Right forelimb (tissue), 1 donor: ENCODE measurements at regions not wholly inside any gene's neighbourhood (a gene's known extent, or its start where the extent isn't known, plus 50 kb on each side); places are given as distances from the start of the nearest gene placed in this dataset.

Experiments
- DNase-seq: peaks from one replicate; pipeline ENCODE4 v3.0.0-alpha.2; 2018

DNA sequence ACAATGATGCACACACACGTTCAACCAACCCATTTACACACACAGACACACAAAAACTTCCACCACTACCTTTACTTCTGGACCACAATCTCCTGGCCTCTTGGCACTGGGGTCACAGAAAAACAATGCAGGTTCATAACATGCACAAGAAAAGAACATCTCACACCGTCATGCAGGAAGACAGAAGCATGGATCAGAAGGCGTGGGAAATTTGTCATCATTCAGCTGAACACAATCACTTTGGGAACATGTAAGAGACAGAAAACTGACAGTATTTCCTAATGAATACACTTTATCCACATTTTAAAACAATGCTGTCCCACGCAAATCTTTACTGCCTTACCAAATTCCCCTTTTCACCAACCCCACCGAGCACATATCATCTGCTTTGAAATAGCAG is 501.9 kb upstream of the KLHL29 start:
- DNase-seq, result no peak

DNA sequence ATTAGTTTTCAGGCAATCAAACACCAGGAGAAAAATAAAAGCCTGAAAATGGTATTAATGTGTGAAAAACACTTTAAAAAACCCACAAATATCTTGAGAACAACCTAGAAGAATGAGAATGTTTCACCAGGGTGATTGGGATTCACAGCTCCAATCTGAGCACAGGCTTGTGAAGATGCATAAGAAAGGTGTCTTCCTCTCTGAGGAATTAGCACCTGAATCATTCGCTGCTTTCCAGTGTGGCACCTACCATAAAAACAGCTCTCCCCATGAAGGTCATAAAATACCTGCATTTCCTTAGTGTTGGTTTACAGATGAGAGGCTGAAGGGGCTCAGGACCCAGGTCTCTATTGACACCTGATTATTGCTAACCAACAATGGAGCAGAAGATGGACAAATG is 499.7 kb upstream of the KLHL29 start:
- no peak for DNase-seq

DNA sequence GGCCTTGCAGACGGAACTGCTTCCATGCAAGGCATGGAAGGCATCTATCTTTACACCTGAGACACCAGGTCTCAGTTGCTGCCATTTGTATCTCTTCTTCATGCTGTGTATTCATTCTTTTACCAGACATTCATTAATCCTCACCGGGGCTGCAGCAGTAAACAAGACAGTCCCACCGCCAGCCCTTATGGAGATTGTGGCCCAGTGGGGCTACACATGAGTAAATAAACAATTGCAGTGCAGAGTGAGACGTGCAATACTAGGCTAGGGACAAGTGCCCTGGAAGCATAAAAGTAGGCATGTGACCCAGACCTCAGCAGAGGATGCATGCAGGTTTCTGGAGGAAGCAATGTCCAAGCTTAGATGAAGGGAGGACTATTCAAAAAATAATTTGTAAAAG is 497.6 kb upstream of the KLHL29 start:
- no peak for DNase-seq

DNA sequence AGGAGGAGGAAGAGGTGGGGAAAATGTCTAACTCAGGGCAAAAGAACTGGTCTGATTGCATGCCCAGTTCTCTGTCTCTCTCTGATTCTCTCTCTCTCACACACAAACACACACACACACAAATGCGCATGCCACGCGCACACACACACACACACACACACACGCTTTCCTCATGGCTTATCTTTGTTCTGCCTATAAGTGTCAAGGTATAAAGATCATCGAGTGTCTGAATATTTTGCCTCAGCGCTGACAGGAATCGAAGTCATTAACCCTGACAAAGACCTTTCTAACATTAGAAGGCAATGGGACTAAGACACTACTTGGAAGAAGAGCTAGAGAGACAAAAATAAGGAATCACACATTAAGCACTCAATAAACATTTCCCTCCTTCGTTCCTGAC is 497.1 kb upstream of the KLHL29 start:
- DNase-seq, result no peak

DNA sequence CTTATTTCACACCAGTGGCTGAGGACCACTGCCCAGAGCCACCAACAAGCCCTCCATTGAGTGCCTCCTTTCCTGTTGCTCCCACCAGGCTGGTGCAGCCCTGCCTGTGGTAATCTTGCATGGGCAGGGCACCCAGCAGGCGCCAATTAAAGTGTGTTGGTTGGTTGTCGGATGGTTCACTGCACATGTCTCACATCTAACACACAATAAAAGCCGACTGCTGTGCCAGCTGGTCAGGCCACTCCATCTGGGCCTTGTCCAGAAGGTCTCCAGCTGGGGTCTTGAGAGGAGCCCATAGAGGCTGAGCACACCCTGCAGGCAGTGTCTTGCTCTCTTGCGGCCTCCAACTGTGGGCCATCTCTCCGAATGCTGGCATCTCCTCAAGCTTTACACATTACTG is 494.8 kb upstream of the KLHL29 start:
- DNase-seq, result no peak

DNA sequence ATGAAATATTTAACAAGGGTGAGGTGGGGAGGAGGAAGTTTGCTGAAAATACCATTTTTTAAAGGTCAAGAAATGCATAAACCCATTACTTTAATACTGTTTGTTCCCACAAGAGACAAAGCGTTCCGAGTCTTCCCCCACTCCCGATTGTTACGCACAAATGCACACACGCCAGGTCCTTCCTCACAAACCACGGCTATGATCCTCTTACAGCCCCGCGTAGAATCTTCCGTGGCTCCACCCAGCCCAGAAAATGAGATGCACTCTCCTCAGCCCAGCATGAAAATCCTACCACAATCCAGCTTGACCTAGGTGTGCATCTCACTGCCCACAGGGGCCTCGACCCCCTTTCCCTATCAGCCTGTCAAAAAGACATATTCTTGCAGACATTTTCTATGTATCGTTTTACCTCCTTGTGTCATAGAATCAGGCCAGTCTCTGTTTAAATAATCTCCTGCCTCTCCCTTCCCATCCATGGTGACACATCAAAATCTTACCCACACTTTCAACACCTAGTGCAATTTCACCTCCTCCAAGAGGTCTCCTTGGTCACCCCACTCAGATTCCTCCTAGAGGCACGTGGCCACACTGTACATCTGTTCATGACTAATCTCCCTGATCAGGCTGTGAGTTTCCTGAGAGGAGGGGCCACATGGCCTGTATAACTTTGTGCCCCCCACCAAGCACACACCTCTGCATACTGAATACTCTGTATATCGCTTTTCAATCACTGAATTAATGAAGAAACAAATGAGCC is 491.0 kb upstream of the KLHL29 start:
- DNase-seq, result no peak

DNA sequence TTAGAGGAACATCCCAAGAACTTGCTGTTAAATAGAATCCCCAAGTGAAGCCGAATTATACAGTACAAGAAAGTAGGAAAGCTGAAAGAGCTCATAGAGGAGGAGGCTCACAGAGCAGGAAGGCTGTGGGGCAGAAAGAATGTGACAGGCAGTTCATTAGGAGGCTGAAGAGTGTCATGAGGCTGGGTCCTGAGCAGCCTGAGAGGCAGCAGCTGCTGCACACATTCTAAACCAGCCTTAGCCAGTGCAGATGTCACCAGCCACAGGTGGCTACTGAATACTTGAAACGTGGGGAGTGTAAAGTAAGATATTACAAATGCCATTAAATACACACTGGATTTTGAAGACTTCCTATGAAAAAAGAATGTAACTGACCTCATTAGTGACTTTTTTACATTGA is 490.2 kb upstream of the KLHL29 start:
- no peak for DNase-seq

DNA sequence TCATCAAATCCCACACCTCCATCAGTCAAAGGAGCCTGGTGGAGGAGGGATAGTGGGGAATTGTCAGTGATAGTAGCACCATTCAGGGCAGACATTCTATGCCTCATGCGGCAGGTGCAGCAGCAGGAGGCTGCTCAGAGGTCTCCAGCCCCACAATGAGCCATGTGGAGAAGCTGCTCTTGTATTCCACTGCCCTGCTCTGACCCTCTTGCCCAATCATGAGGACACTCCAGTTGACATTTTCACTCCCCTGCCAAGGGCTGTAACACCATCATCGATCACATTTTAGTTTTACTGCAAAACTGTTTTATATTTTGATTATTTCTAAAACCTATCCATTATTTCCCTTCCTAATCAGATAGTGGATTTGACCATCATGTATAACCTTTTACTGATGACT is 487.6 kb upstream of the KLHL29 start:
- no peak for DNase-seq

DNA sequence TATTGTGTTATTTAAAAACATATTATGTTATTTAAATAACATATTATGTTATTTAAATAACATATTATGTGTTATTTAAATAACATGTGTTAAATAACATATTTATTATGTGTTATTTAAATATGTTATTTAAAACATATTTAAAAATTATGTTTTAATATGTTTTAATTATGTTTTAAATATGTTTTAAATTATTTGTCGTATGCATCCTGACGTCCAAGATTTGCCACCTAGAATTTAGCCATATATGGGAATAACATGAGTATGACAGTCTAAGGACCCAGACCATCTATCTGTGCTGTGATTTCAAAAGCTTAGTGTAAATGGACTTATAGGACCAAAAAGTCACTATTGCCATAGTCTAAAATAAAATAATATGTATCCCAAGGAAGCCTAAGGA is 484.3 kb upstream of the KLHL29 start:
- DNase-seq, result no peak

DNA sequence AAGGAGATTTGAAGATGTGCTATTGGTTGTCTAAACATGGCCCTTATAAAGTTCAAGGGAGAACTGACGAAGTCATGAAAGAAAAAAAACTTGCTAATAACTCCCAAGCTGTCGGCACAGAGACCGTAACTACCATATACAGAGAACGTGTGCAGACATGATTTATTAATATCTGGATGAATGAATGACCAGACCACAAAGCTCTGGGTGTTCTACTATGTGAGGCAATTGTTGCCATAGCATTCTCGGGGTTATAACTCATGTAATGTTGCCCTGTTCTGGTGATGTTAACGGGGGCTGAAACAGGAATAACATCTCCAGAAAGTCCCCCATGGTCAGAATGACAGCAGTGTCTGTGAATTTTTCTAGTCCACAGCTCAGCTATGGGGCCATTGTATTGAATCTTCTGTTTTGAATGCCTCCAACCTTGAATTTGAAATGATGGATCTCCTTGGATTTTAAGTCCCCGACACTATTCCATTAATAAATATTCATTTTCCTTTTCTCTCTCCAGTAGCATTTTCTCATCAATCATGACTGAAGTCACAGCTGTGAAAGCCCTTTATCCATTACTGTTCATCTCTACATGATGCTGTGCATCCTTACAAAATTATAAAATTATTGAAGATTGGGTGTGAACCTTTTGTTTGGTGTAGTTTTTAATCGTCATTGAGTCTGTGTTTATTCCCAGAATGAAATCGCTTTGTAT is 483.4 kb upstream of the KLHL29 start:
- no peak for DNase-seq

DNA sequence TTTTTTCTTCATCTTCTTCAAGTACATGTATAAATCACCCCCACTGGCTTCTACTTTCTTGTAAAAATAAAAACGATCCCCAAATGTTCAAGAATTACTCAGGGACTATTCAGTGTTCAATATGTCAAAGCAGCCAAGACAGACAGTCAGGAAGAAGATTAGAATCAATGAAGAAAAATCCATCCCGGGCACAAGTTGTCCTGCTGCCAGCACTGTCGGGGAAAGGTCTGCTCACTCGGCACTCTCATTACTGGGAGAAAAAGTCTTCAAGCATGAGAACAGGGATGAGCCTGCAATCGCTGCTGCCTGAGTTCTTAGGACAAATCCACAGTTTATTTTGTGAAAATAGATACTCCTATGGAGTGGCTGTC is 482.8 kb upstream of the KLHL29 start:
- no peak for DNase-seq

DNA sequence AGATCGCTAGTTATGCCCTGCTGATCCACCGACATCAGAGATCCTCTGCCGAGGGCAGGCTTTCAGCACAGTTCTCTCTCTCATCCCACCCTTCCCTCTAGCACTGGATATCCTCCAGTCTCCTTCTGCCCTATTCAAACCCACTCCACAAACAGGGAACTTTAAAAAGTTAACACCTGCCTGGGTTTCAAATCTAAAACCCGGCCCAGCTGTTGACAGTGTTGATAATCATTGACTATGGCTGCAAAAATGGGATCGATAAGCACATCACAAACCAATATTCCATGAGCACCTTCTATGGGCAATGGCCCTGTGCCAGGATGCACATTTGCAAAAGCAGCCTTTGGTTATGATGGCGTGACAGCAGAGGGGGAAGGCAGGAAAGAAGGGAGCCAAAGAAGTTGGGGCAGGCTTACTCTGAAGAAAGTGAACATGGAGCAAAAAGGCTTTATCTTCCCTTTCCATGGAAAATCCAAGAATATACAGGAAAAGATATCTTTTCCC is 482.3 kb upstream of the KLHL29 start:
- DNase-seq, result no peak

DNA sequence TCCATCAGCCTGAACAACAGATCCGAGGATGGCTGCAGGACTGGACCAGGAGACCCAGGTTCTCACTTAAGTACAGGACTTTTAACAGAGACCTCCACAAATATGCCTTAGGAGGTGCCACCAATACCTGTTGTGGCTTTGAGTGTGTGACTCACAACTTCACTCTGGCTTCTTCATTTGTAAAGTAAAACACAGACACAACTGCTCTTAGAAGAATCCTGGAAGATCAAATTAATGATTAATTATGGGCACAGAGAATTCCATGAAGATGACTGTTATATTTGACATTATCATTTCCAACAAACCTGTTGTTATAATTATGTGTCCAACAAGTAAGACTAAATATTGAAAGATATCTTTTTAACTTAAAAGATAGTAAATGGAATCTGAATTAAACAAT is 481.4 kb upstream of the KLHL29 start:
- DNase-seq, result no peak

DNA sequence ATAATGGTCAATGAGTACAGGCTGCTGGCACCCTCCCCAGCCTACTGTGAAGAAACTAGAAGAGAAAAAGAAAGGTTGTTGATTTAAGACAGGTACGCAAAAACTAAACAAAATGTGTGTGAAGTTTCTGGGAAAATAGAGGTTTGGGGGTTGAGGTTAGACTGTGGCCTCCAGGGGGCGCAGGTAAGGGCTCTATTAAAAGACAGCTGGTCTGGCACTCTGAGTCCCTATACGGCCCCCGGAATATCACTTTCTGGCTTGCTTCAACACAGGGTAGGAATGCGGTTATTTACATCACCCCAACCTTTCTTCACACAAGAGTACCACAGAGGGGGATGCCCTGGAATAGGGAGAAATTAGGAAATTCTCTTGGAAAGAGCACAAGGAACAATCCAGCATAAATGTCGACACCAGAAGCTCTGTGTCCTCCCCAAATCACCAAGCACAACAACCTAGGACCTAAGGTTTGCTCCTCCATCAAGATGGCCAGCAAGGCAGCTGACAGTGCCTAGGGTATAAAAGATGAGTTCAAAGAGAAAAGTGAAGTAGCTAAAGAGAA is 480.8 kb upstream of the KLHL29 start:
- DNase-seq, result no peak

DNA sequence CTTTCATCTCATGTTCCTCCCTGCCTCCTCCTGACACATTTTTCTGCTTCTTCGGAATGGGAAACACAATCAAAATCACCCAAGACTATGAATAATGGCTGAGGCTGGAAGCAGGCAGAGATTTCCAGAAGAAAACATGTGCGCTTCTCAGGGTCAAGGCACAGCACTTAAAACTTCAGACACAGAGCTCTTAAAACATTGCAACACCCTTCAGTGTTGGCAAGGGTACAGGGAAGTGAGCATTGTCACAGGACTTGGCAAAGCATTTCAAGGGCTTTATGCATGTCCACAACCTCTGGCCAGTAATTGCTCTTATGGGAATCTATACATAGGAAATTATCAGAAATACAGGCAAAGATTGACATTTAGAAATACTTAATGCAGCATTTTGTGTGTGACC is 477.6 kb upstream of the KLHL29 start:
- no peak for DNase-seq

DNA sequence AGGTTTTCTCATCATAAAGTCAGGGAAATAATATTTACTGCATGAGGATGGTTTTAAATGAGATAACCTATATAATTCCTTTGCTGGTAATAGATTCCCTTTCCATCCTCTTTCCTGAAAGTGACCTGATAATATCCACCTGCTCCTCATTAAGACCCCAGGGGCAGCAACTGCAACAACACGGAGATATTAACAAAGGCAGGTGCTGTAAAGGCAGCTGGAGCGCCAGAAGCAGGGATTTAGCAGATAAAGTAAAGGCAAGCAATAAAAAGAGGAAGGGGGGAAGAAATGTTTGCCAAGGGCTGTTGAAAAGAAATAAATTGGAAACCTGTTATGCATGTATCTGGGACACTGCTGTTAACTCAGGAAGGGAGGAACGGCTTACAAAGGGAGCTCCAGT is 472.6 kb upstream of the KLHL29 start:
- no peak for DNase-seq

DNA sequence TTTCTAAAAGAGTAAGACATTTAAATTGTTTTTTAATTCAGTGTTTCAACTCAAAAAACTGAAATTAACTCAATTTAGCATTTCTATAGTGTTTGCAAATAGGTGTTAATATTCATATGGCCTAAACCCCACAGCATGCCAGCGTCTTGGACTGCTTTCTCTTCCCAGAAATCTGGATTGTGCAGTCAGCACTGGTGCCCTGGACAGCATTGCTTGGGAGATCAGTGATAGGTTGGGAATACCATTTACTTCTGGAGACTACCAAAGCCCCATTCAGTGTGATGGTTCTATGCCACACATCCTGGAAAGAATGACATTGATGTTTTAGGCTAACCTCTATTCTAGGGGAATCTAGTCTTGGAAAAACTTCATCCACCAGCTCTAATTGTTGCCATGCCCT is 455.0 kb upstream of the KLHL29 start:
- DNase-seq, result no peak

DNA sequence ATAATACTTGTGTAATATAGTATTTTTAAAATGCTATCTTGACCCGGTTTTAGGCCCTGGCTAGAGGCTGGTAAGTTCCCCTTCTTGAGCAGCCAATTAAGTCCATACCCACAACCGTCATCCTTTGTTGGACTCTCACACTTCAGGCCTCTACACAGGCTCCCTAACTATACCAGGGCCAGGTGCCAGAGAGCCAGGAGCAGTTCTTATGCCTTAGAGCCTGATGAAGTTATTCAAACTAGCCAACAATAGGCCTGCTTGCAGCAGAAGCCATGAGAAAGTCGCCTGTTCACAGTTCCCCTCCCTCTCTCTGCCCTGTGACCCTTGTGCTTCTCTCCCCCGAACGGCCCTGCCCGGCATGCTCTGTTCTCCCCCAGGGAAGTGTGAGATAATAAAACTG is 454.2 kb upstream of the KLHL29 start:
- no peak for DNase-seq

DNA sequence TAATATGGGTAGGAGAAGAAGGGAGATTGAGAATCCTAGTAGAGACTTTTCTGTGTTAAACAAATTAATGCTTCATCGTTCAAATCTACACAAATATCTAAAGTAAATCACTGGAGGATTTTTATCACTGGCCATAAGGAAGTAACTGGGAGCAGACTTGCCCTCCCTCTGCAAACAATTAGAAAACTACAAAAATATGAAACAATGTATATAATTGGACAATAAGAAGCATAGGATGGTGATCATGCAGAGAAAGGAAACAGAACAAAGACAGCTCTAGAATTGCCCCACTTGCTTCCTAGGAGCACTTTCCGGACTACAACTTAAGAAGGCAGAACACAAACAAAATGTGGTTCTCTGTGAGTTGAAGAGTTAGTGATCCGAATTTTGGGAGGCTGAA is 452.7 kb upstream of the KLHL29 start:
- no peak for DNase-seq

DNA sequence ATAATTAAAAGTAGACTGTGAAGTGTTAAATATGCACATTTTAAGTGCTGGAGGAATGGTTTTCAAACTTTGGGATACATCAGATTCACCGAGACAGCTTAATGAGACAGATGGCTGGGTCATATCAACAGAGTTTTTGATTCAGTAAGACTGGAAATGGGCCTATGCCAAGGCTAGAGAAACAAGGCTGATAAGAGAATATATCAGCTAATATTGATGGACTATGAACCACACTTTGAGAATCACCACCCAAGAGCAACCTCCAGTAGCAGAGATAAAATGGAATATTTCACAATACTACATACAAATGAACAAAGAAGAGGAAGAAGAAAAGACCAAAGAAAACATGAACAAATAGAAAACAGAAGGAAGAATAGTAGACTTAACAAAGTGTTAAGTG is 450.2 kb upstream of the KLHL29 start:
- no peak for DNase-seq

DNA sequence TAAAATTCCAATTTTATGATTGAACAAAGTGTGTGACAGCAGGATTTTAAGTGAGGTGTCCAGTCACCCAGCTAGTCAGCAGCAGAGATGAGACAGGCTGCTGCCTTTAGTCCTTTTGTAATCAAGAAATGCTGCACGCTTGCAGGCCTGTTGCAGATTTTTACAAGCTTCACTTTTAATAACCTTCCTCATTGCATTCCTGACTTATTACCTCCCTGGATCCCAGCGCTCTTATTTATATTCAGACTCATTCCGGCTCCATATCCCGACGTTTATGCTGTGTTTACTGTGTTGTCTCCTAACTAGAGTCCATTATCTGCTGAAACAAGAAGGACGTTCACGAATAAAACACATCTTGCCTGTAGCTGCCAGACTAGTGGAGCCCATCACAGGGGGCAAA is 442.5 kb upstream of the KLHL29 start:
- DNase-seq, result no peak

DNA sequence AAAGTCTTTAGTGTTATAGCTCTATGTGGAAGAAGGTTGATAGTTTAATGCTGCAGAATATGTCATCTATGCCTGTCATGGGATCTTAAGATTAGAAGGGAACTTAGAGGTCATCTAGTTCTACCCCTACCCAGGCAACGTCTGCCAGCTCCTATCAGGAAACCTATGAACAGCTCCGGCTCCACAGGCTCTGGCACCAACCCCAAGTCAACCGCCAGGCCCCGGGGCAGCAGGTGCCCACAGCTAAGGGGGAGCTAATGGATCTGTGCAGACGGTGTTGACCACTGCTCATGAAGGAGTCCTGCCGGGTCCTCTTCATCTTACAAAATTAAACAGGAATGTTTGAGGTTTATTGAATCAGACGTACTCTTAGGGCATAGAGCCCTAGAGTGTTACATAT is 440.8 kb upstream of the KLHL29 start:
- DNase-seq, result no peak

DNA sequence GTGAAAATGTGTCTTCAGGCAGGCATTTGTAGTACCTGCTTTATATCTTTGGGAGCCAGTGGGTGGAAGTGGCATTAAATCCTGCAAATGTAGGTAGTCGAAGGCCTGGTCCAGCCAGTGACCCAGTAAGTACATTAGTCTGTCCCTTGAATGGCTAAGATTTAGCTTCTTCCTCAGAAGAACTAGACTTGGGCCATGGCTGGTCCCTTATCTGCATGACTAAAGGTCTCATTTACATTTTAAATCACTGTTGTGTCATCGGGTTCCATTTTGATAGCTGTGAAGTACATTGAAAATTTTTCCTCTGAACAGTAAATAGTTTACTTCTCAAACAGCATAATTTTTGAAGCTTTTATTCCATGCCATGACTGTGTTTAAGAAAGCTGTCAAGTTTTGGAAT is 438.4 kb upstream of the KLHL29 start:
- DNase-seq, result no peak

DNA sequence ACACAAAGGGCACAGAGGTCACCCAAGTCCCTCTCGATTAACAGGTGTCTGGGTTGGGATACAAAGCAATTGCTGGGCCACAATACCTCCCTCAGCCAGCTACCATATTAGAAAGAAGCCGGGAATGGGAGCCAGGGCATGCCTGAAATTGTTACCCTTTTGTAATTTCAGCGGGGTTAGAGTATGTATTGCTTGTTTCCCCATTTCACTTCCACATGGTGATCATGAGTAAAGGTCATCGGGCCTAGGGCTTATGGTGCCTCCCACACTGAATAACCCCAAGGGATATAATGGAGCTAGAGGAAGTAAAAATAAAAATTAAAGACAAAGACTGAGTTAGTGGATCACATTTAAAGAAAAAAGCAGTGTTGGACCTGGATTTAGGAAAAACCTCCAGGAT is 437.2 kb upstream of the KLHL29 start:
- DNase-seq, result no peak

DNA sequence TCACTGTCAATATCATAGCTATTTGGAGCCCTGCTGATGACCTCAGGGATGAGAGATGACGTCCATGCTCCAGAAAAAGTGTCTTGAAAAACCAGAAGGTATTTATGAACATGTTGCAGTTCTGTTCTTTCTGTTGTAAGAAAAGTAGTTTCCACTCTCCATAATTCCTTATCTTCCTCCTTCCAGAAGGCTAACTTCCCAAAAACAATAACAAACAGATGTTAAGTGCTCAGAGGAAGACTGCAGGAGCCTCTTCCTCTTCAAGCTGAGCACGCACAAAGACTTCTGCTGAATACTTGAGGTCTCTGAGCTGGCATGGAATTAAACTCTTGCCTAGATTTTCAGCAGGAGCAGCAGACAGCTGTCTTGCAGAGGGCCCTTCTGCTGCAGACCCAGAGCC is 434.5 kb upstream of the KLHL29 start:
- no peak for DNase-seq
